Posterior cingulate gyrus (tissue), 11 donors: ENCODE measurements at regions not wholly inside any gene's neighbourhood (a gene's known extent, or its start where the extent isn't known, plus 50 kb on each side); places are given as distances from the start of the nearest gene placed in this dataset.

Source experiments
- DNase-seq, 10 donors: peaks; one replicate each; pipeline versions ENCODE4 v3.0.0 to v3.0.0-alpha.2; 2020 to 2021; ENCODE audit warnings: mixed read lengths in 3 of 10
- intact Hi-C: fragments of 100-400 bp; cut with DNase I; formaldehyde crosslinking; loops from one replicate; pipeline ENCODE4 v1.15.1; 2023

- DNase-seq: peak in 1 of 10 donors; percentile 53
- intact Hi-C loops: no loop called here
Observed at GRCh38 chr10:128482052-128482451, 355.8 kb upstream of the MKI67 start.

GRCh38 chr10:128483216-128483615 lies 357.0 kb upstream of the MKI67 start:
- peak in 1 of 10 donors; percentile 78 for DNase-seq

GRCh38 chr10:128484041-128484440 lies 357.8 kb upstream of the MKI67 start:
- peak in 2 of 10 donors; percentile 32 to 56 for DNase-seq
- intact Hi-C loops: no loop called here

More at GRCh38 chr10:128483216-128483615, 357.0 kb upstream of the MKI67 start:
- intact Hi-C loops: no loop called here

DNA sequence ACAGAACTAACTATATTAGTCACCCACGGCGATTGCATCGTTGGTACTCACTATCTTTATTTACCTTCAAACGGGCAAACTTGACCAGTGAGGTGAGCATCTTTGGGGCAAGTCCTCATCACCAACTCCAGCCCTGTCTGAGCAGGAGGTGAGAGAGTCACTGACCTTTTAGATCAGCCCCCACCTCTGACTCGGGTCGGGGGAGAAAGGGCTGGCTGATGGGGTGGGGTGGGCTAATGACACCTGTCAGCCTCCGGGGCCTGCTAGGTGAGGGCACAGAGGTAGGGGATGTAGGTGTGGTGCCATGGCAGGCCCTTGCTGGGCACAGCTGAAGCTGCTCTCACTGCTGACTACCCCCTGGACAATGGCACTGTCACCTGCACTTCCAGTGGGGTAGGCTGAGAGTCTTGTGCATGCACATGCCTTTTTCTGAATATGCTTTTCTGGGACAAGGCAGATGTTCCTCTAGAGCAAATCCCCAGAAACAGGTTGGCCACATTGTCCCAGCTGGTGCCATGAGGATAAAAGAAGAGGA lies 359.5 kb upstream of the MKI67 start:
- DNase-seq: peak in 1 of 10 donors; percentile 67
- intact Hi-C loops: no loop called here

DNA sequence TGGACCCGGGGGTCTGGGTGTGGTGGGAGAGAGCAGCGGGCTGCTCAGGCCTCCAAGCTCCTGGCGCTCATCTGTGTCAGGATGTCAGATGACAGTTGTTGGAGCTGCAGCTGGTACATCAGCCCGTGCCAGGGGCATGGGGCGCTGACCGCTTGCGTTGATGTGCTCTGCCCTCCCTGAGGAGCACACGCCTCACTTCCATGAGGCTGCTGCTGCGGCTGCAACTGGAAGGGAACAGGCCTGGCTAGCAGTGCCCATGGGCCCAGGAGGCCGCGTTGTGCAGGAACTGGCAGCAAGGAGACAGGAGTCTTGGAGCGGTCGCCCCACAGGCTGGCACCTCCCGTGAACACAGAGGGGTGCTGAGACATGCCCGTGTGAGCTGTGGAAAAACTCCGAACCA lies 361.3 kb upstream of the MKI67 start:
- intact Hi-C loops: no loop called here
- DNase-seq: peak in 1 of 10 donors; percentile 70

DNA sequence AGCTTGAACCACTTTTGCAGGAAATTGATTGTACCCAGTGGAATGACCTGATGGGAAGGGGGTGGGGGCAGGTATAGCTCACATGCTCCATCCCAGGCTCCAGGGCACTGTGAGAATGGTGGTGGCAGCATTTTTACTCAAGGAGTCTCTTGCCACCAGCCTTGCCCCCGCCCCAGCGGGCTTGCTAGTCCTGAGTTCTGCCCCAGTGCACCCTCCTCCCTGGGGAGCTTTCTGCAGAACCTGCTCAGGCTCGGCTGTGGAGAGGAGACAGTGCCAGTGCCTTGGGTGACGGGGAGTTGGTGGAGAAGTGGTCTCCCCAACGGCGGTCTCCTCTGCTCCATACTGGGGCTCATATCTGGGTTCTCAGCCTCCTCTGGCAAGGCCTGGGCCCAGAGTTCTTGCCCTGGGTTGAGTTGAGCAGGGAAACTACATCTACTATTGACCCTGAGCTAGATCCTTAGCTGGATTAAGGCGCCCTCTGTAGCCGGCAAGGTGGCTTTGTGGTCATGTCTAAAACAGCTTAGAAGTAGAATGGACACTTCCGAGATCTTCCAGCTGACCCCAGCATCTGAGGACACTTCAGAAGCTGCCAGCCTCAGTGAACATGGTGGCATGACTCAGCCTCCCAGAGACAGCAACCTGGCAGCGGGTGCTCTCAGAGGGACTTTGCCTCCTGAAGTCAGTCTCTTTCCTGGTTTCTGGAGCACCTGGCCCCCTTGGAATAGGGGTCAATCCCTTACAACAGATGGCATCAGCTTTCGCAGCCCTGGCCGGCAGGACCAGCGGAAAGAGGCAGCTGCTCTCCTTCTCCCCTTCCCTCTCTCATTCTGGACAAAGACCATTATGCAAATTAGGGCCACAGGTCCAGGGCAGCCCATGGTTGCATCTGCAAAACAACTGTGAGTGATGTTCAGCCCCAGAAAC lies 363.4 kb upstream of the MKI67 start:
- peak in 2 of 10 donors; percentile 54 to 69 for DNase-seq
- intact Hi-C loops: no loop called here

GRCh38 chr10:128491686-128492085 lies 365.5 kb upstream of the MKI67 start:
- peak in 1 of 10 donors; percentile 78 for DNase-seq
- intact Hi-C loops: no loop called here

DNA sequence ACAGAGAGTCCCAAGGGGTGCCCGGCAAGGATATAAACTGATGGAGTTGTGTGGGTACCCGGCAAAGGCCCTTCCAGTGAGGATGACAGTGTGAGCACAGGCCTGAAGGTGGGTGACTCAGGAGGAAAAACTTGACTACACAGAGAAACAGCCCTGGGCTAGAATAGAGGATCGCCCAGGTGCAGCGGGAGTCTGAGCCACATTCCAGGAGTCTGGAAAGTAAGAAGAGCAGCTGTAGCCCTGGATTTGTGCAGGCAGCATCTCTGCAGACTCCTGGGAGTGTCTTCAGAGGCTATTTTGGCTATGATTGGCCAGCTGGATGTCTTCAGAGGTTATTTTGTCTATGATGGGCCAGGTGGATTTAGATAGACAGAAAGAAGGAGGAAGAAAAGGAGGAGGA lies 367.6 kb upstream of the MKI67 start:
- intact Hi-C loops: no loop called here
- peak in 1 of 10 donors; percentile 34 for DNase-seq

DNA sequence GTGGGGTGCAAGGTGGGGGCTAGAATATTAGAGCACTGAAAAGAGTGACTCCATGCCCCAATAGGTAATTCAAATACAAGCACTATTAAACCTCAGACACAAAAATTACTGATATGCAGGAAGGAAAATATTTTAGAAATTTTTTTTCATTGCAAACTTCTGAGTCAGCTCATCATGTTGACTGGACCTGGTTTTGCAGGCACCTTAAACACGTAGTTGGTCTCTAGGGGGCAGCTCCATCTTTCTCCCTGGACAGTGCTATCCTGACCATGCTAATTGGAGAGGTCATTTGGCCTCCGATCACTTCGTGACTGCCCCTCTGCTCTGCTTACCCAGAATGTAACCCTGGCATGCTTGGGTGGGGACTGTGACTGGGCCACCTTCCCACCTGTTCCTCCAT lies 368.4 kb upstream of the MKI67 start:
- peak in 1 of 10 donors; percentile 17 for DNase-seq
- intact Hi-C loops: no loop called here

DNA sequence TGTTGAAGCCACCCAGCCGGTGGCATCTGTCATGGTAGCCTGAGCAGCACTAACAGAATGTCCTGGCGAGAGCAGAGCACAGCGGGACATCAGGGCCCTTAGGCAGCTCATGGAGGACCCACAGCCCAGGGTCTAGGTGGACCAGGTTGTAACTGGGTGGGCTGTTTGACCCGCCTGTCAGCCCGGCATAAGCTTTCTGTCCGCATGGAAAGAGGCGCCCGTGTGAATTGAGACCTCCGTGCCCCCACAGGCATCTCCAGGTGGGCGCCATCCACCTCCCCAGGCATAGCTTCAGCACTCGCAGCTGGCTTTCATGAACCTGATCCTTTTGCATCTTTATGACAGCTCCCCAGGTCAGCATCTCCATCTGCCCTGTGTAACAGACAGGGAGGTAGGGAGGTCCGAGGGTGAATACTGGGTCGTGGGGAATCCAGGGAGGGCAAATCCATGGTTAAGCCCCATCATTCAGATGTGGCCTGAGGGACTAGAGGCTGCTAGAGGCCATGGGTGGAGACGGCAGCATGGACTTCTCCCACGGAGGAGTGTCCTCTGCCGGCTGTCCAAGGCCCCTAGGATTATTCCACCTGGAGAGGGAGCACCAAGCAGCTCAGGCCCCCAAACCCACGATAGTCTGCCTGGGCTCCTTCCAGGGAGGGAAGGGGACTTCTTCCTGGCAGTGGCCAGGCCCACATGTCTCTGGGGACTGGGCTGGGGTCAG lies 371.6 kb upstream of the MKI67 start:
- intact Hi-C loops: no loop called here
- DNase-seq: peak in 1 of 10 donors; percentile 51

DNA sequence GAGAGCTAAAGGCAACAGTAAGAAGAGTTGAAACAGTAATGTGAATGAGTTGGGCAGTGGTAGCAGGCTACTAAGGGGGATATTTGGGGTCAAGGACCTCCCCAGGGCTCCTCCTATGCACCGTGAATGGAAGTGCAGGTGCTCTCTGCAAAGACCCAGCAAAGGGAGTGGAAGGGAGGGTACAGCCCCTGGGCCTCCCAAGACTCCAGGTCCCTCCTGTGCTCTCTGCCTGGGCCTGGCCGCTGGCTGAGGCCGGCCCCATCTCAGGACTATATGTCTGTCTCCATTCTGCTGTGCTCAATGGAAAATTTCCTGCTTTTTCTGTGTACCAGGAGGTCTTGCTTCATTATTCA lies 372.1 kb upstream of the MKI67 start:
- intact Hi-C loops: no loop called here

GRCh38 chr10:128498746-128499145 lies 372.5 kb upstream of the MKI67 start:
- peak in 1 of 10 donors; percentile 31 for DNase-seq
- intact Hi-C loops: no loop called here

More for the DNA sequence above, 372.1 kb upstream of the MKI67 start:
- DNase-seq: peak in 1 of 10 donors; percentile 15

GRCh38 chr10:128499486-128499885 lies 373.3 kb upstream of the MKI67 start:
- no peak for DNase-seq
- intact Hi-C loops: no loop called here

DNA sequence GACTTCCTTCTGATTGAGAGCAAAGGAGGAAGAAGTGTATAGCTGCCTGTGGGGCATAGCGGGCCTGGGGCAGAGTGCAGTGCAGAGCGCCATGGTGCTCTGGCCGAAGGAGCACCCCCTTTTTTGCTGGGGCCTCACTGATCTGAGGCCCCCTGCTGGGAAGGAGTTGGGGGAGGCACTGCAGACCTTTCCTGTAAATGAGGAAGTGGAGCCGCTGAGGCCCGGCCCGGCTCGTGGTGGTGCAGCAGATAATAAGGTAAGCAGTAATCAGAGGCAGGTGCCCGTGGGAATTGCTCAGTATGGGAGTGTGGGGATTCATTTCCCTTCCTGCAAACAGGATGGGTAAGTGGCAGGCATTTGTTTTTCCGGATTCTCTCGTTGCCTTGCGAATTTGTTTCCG lies 373.7 kb upstream of the MKI67 start:
- DNase-seq: no peak

DNA sequence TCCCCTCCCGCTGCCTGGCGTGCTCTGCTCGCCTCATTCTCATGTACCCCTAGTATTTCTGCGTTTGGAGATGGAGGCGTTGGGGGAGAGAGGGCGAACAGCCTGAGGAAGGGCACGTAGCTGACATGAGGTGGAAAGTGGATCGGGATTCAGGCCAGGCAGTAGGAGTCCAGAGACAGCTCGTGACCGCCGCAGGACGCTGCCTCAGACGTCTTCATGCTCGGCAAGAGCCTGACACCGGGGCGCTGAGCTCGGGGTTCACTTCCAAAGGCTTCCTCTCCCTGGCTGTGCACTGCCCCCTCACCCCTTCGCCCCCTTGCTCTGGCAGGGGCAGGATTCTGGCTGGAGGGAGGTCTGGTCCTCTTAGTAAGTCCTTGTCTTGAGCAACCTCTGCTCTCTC lies 374.4 kb upstream of the MKI67 start:
- intact Hi-C loops: no loop called here
- no peak for DNase-seq

More for the DNA sequence above, 373.7 kb upstream of the MKI67 start:
- intact Hi-C loops: no loop called here

DNA sequence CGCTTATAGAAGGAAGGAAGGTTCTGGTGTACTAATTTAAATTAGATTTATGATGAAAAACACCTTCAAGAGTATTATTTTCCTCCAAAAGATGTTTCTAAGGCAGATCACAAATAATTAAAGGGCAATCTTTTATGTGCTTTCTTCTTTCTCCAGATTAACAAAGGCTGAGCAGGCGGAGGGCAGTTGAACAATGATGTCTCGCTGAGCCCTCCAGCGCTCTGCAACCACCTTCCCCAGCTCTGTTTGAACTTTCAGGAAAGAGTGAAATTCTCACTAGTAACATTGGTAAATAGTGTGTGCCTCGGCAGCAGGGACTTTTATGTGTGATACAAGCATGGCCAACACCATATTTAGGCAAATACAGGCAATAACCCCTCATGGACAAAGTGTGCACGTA lies 379.1 kb upstream of the MKI67 start:
- intact Hi-C loops: no loop called here
- DNase-seq: peak in 1 of 10 donors; percentile 3

DNA sequence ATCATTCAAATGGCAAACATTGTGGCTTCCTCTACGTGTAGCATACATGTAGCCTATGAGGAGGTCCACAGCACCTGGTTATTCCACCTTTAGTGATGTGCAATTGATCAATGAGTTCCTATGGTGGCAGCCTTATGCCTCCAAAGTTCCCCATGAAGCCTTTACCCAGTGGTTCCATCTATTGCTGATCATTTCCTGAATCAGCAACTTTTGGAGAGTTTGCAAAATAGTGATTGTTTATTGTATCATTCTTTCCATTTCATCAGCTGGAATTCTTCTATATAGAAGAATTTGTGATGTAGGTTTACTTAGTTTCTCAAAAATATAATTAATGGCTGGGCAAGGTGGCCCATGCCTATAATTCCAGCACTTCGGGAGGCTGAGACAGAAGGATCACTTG lies 380.2 kb upstream of the MKI67 start:
- no peak for DNase-seq
- intact Hi-C loops: no loop called here

GRCh38 chr10:128507066-128507465 lies 380.8 kb upstream of the MKI67 start:
- DNase-seq: peak in 1 of 10 donors; percentile 1
- intact Hi-C loops: no loop called here

GRCh38 chr10:128511284-128511683 lies 385.1 kb upstream of the MKI67 start:
- DNase-seq: peak in 1 of 10 donors; percentile 51

GRCh38 chr10:128512767-128513166 lies 386.5 kb upstream of the MKI67 start:
- DNase-seq: no peak
- intact Hi-C loops: no loop called here

More at GRCh38 chr10:128511284-128511683, 385.1 kb upstream of the MKI67 start:
- intact Hi-C loops: no loop called here

- intact Hi-C loops: no loop called here
- no peak for DNase-seq
Observed at GRCh38 chr10:128514536-128514935, 388.3 kb upstream of the MKI67 start.
